ENCODE measurements at regions not wholly inside any gene's neighbourhood (a gene's known extent, or its start where the extent isn't known, plus 50 kb on each side); places are given as distances from the start of the nearest gene placed in this dataset.

GRCh38 chr13:72164811-72165210 is 297.8 kb upstream of the DACH1 start:
- intact Hi-C loops (cut with DNase I), result no loop called here
- TF ChIP-seq CTCF (IDR thresholded peaks at IDR 0.05), result no peak
- no peaks in the 10 kb centered on the region for H3K36me3 ChIP-seq (ENCODE audit: insufficient read depth in 1 of 2, low read depth in 1 of 2)
- no peak for ATAC-seq
- no peaks in the 10 kb centered on the region for H3K4me1 ChIP-seq
- no peak overlapping the region for H3K4me3 ChIP-seq
- no peak for DNase-seq
- 87 to 88% (median 88%) methylated on average over 1 of the region's 1 CpG for WGBS, 3 donors
- no peak overlapping the region for H3K27ac ChIP-seq
- H3K27me3 ChIP-seq (ENCODE audit: insufficient read depth in 3 of 3, low read length in 2 of 3), result no peaks in the 10 kb centered on the region
- H3K9me3 ChIP-seq, result no peaks in the 10 kb centered on the region

- no peaks in the 10 kb centered on the region for H3K4me1 ChIP-seq
- no peak overlapping the region for H3K27ac ChIP-seq
- no peaks in the 10 kb centered on the region for H3K27me3 ChIP-seq (ENCODE audit: insufficient read depth in 3 of 3, low read length in 2 of 3)
- intact Hi-C loops (cut with DNase I), result no loop called here
- no peak overlapping the region for H3K4me3 ChIP-seq
- H3K9me3 ChIP-seq, result no peaks in the 10 kb centered on the region
- H3K36me3 ChIP-seq (ENCODE audit: insufficient read depth in 1 of 2, low read depth in 1 of 2), result no peaks in the 10 kb centered on the region
- WGBS, 3 donors, result 37 to 63% (median 40%) methylated on average over 4 of the region's 4 CpGs
- TF ChIP-seq CTCF (IDR thresholded peaks at IDR 0.05), result no peak
- no peak for ATAC-seq
- no peak for DNase-seq
Observed at GRCh38 chr13:72163678-72164077, 296.7 kb upstream of the DACH1 start.

- no peaks in the 10 kb centered on the region for H3K9me3 ChIP-seq
- no peaks in the 10 kb centered on the region for H3K36me3 ChIP-seq (ENCODE audit: insufficient read depth in 1 of 2, low read depth in 1 of 2)
- H3K4me3 ChIP-seq, result no peak overlapping the region
- DNase-seq (no peak), ATAC-seq (no peak)
- no peaks in the 10 kb centered on the region for H3K27me3 ChIP-seq (ENCODE audit: insufficient read depth in 3 of 3, low read length in 2 of 3)
- no peak overlapping the region for H3K27ac ChIP-seq
- H3K4me1 ChIP-seq, result no peaks in the 10 kb centered on the region
- TF ChIP-seq CTCF (IDR thresholded peaks at IDR 0.05), result no peak
- WGBS, 3 donors, result 70 to 73% (median 72%) methylated on average over 5 of the region's 5 CpGs
- intact Hi-C loops (cut with DNase I), result no loop called here
Observed at GRCh38 chr13:72160977-72161376, 294.0 kb upstream of the DACH1 start.

GRCh38 chr13:72156760-72157159 is 289.8 kb upstream of the DACH1 start:
- Histone ChIP-seq H3K4me1 (no peaks in the 10 kb centered on the region), H3K9me3 (no peaks in the 10 kb centered on the region), H3K36me3 (ENCODE audit: insufficient read depth in 1 of 2, low read depth in 1 of 2) (no peaks in the 10 kb centered on the region), H3K27ac (no peak overlapping the region), H3K4me3 (no peak overlapping the region), H3K27me3 (ENCODE audit: insufficient read depth in 3 of 3, low read length in 2 of 3) (peaks cover 0 to 2% (median 0%) of the 10 kb centered on the region in 3 donors)
- intact Hi-C loops (cut with DNase I), result no loop called here
- DNase-seq (no peak), ATAC-seq (no peak)
- TF ChIP-seq CTCF (IDR thresholded peaks at IDR 0.05), result no peak

- no peak for ATAC-seq
- H3K27me3 ChIP-seq (ENCODE audit: insufficient read depth in 3 of 3, low read length in 2 of 3), result peaks cover 0 to 2% (median 0%) of the 10 kb centered on the region in 3 donors
- no peaks in the 10 kb centered on the region for H3K36me3 ChIP-seq (ENCODE audit: insufficient read depth in 1 of 2, low read depth in 1 of 2)
- DNase-seq, result no peak
- H3K4me3 ChIP-seq, result no peak overlapping the region
- no peaks in the 10 kb centered on the region for H3K4me1 ChIP-seq
- no peak overlapping the region for H3K27ac ChIP-seq
- WGBS, 3 donors, result 78 to 93% (median 81%) methylated on average over 1 of the region's 1 CpG
- intact Hi-C loops (cut with DNase I), result no loop called here
- TF ChIP-seq CTCF (IDR thresholded peaks at IDR 0.05), result no peak
- H3K9me3 ChIP-seq, result no peaks in the 10 kb centered on the region
Observed at GRCh38 chr13:72153272-72153671, 286.3 kb upstream of the DACH1 start.

All from psoas muscle (tissue), 7 donors.